GM10248 (cell line): ENCODE measurements at regions not wholly inside any gene's neighbourhood (a gene's known extent, or its start where the extent isn't known, plus 50 kb on each side); places are given as distances from the start of the nearest gene placed in this dataset.

Experiments used
- CTCF ChIA-PET: fragments of 300-600 bp; sonication (Branson Sonifier 250); formaldehyde crosslinking; extraction: SDS; loops from one replicate; lab custom pipeline; 2021; ENCODE audit warnings: antibody characterized with exemption; lab: Yijun Ruan, JAX
- POLR2A ChIA-PET: fragments of 350-650 bp; sonication (Branson Sonifier 250); formaldehyde crosslinking; extraction: SDS; loops from one replicate; lab custom pipeline; 2020; ENCODE audit warnings: antibody characterized with exemption; lab: Yijun Ruan, JAX
- DNase-seq: peaks from one replicate; pipeline ENCODE4 v3.0.0; 2012; ENCODE audit errors: extremely low spot score
- TF ChIP-seq, protein P1 (sequence below): IDR thresholded peaks from 2 replicates; pipeline ENCODE4 v1.5.1; 2012; ENCODE audit warnings: mild to moderate bottlenecking, low read depth; ENCODE audit errors: extremely low read depth, missing control alignments, control extremely low read depth

DNA sequence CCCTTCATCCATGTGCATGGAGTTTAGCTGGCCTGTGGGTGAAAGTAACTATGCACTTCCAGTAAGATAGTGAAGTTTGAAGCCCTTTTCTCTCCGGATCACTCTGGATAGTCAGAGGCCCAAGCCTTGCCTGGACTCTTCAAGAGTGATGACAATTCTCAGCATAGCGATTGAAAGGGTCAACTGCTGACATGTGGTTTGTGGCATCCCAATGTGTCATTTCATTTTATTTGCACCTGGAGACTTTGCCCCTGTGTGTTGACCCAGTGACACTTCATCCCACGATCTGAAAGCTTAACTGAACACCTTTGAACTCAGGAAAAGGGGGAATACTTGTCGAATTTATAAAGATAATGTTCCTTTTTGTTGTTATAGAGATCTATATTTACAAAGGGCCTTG is 711.9 kb upstream of the TMEM132C start:
- TF ChIP-seq, protein P1, sequence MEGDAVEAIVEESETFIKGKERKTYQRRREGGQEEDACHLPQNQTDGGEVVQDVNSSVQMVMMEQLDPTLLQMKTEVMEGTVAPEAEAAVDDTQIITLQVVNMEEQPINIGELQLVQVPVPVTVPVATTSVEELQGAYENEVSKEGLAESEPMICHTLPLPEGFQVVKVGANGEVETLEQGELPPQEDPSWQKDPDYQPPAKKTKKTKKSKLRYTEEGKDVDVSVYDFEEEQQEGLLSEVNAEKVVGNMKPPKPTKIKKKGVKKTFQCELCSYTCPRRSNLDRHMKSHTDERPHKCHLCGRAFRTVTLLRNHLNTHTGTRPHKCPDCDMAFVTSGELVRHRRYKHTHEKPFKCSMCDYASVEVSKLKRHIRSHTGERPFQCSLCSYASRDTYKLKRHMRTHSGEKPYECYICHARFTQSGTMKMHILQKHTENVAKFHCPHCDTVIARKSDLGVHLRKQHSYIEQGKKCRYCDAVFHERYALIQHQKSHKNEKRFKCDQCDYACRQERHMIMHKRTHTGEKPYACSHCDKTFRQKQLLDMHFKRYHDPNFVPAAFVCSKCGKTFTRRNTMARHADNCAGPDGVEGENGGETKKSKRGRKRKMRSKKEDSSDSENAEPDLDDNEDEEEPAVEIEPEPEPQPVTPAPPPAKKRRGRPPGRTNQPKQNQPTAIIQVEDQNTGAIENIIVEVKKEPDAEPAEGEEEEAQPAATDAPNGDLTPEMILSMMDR, result no peak
- ChIA-PET CTCF (no interaction called here), POLR2A (no interaction called here)
- no peak for DNase-seq

DNA sequence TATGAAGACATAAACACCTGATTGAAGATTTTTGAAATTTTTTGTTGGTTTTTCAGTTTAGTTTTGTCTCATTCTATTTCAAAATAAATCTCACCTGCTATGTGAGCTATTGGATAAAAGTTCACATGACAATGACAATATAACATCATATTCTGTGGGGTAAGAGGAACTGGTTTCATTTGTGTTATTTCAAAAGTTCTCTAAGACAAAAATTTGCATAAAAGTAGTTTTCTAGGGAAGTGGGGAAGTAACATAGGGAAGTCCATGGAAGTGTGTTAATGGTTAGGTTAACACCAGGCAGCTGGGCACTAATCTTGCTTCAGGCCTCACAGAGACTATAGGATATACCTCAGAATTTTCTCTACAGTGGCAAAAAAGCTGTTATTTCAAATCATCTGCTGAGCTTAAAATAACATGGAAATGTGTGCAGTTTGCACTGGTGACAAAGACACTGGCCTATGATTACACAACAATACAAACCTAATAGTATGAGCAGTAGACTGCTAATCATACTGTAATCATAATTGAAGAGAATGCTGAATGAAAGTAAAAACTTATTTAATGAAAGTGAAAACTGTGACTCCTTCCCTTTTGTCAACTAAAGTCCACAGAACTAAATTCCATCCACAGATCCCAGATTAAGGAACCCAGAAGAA is 710.6 kb upstream of the TMEM132C start:
- no peak for DNase-seq
- TF ChIP-seq, protein P1, result no peak
- ChIA-PET CTCF (no interaction called here), POLR2A (no interaction called here)

DNA sequence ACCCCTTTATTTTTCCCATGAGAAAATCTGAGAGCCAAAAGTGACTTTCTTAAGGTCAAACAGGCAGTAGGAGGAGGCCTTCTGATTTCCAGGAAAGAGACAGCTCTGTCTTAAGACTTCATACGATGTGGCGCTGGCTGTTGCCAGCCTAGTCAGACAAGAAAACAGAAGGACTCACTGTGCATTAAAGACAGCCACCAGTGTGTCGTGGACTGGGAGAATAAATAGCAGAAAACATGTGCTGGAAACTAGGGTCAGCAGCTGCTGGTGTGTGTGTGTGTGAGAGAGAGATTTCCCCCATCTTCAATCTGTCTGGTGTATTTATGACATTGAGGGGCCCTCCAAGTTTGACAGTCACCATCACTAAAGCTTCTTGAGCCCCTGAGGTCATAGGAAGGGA is 708.6 kb upstream of the TMEM132C start:
- TF ChIP-seq, protein P1, result no peak
- ChIA-PET CTCF (no interaction called here), POLR2A (no interaction called here)
- DNase-seq, result no peak

DNA sequence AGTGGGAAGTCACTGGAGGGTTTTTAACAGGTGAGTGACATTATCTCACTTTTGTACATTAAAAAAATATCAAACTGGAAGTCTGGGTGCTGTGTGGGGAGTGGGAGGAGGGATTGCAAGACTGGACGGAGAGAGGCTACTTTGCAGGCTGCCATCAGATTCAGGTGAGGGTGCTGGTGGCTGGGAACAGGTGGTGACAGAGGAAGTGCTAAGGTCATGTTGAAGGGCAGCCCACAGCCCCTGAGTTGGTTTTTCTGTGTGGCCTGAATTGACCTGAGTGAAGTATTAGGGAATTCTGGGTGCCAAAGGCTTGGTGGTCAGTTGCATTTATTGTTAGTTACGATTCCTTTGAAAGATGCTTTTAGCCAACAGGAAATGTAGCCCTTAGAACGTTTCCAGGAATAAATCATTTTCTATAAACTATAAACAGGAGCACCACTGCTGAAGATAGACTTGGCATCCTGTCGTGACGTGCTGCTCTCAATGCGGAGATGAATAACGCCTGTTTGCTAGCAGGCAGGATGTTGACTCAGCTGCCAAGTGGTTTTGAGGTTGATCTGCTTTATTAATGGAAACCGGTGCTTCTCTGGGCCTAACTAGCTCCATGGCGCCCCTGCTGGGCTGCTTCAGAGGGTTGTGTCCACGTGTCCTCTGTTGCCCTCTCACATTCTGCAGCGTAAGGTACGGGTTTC is 707.5 kb upstream of the TMEM132C start:
- no peak for DNase-seq
- CTCF ChIA-PET, result no interaction called here
- TF ChIP-seq, protein P1, result no peak

DNA sequence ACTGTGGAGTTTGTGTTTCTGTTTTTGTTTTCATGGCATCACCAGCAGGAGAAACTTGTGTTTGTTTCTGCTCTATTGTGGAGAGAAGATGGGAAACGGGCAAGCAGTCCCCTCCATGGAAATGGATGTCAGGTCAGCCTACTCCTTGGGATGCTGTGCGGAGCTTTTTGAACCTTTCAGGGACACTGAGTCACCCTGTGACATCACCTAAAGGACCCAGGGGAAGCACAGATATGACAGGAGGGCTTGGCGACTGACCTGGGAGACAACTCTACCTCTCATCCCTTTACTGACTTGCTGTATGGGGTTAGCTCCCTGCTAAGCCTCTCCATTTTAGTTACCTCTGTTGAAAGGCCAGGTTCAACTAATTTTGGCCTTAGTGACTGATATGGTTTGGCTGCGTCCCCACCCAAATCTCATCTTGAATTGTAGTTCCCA is 706.9 kb upstream of the TMEM132C start:
- ChIA-PET POLR2A (no interaction called here), CTCF (no interaction called here)
- TF ChIP-seq, protein P1, result no peak
- no peak for DNase-seq

More for the DNA sequence above, 707.5 kb upstream of the TMEM132C start:
- POLR2A ChIA-PET, result no interaction called here

DNA sequence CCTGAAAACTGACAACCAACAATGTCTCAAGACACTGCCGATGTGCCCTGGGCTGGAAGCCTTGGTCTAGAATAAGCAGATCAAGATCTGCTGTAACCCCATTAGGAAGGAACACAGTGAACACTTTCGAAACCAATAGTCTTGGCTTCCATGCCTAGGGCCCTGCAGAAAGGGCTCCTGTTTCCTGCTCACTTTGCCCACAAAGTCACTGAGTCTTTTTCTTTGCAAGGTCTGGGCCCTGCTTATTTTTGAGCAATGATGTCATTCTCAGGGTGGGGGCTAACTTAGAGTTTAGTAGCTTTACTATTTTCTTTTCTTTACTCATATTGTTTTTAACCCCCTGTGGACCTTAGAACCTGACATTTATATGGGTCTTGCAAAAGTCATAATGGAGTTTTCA is 704.2 kb upstream of the TMEM132C start:
- CTCF ChIA-PET, result no interaction called here
- POLR2A ChIA-PET, result no interaction called here
- TF ChIP-seq, protein P1, result no peak
- DNase-seq, result no peak
